ENCODE measurements at regions not wholly inside any gene's neighbourhood (a gene's known extent, or its start where the extent isn't known, plus 50 kb on each side); places are given as distances from the start of the nearest gene placed in this dataset.

GRCh38 chr1:229822026-229822425 lies 196.0 kb downstream of the URB2 start:
- no peak for TF ChIP-seq CTCF (IDR thresholded peaks at IDR 0.05)
- H3K36me3 Mint-ChIP-seq (ENCODE audit: unreplicated experiment), result no peaks in the 10 kb centered on the region
- H3K9me3 Mint-ChIP-seq (ENCODE audit: unreplicated experiment), result no peaks in the 10 kb centered on the region
- no peaks in the 10 kb centered on the region for H3K4me1 Mint-ChIP-seq (ENCODE audit: unreplicated experiment)
- H3K27me3 Mint-ChIP-seq (ENCODE audit: unreplicated experiment), result peaks cover 40% of the 10 kb centered on the region
- no peak overlapping the region for H3K27ac Mint-ChIP-seq (ENCODE audit: unreplicated experiment)
- DNase-seq (ENCODE audit: extremely low spot score, unreplicated experiment), result no peak
- H3K4me3 Mint-ChIP-seq (ENCODE audit: unreplicated experiment), result no peak overlapping the region

GRCh38 chr1:229825042-229825441 lies 199.0 kb downstream of the URB2 start:
- no peak for TF ChIP-seq CTCF (IDR thresholded peaks at IDR 0.05)
- no peak for DNase-seq (ENCODE audit: extremely low spot score, unreplicated experiment)
- Mint-ChIP-seq H3K9me3 (ENCODE audit: unreplicated experiment) (no peaks in the 10 kb centered on the region), H3K4me3 (ENCODE audit: unreplicated experiment) (no peak overlapping the region), H3K4me1 (ENCODE audit: unreplicated experiment) (no peaks in the 10 kb centered on the region), H3K27me3 (ENCODE audit: unreplicated experiment) (peaks cover 39% of the 10 kb centered on the region), H3K36me3 (ENCODE audit: unreplicated experiment) (no peaks in the 10 kb centered on the region), H3K27ac (ENCODE audit: unreplicated experiment) (no peak overlapping the region)

- TF ChIP-seq CTCF (IDR thresholded peaks at IDR 0.05), result no peak
- Mint-ChIP-seq H3K27ac (ENCODE audit: unreplicated experiment) (no peak overlapping the region), H3K4me3 (ENCODE audit: unreplicated experiment) (no peak overlapping the region), H3K9me3 (ENCODE audit: unreplicated experiment) (no peaks in the 10 kb centered on the region), H3K27me3 (ENCODE audit: unreplicated experiment) (peaks cover 56% of the 10 kb centered on the region), H3K4me1 (ENCODE audit: unreplicated experiment) (no peaks in the 10 kb centered on the region), H3K36me3 (ENCODE audit: unreplicated experiment) (no peaks in the 10 kb centered on the region)
- no peak for DNase-seq (ENCODE audit: extremely low spot score, unreplicated experiment)
Observed at GRCh38 chr1:229828461-229828860, 202.4 kb downstream of the URB2 start.

- Mint-ChIP-seq H3K27me3 (ENCODE audit: unreplicated experiment) (peaks cover 50% of the 10 kb centered on the region), H3K27ac (ENCODE audit: unreplicated experiment) (no peak overlapping the region), H3K9me3 (ENCODE audit: unreplicated experiment) (no peaks in the 10 kb centered on the region), H3K36me3 (ENCODE audit: unreplicated experiment) (no peaks in the 10 kb centered on the region), H3K4me3 (ENCODE audit: unreplicated experiment) (no peak overlapping the region), H3K4me1 (ENCODE audit: unreplicated experiment) (no peaks in the 10 kb centered on the region)
- DNase-seq (ENCODE audit: extremely low spot score, unreplicated experiment), result no peak
- no peak for TF ChIP-seq CTCF (IDR thresholded peaks at IDR 0.05)
Observed at GRCh38 chr1:229832695-229833094, 206.6 kb downstream of the URB2 start.

GRCh38 chr1:229834230-229834629 lies 208.2 kb downstream of the URB2 start:
- no peaks in the 10 kb centered on the region for H3K4me1 Mint-ChIP-seq (ENCODE audit: unreplicated experiment)

More at GRCh38 chr1:229834230-229834629, 208.2 kb downstream of the URB2 start:
- H3K27me3 Mint-ChIP-seq (ENCODE audit: unreplicated experiment), result peaks cover 50% of the 10 kb centered on the region
- no peak for DNase-seq (ENCODE audit: extremely low spot score, unreplicated experiment)
- H3K9me3 Mint-ChIP-seq (ENCODE audit: unreplicated experiment), result no peaks in the 10 kb centered on the region
- no peak for TF ChIP-seq CTCF (IDR thresholded peaks at IDR 0.05)
- H3K4me3 Mint-ChIP-seq (ENCODE audit: unreplicated experiment), result no peak overlapping the region
- no peak overlapping the region for H3K27ac Mint-ChIP-seq (ENCODE audit: unreplicated experiment)
- H3K36me3 Mint-ChIP-seq (ENCODE audit: unreplicated experiment), result no peaks in the 10 kb centered on the region
